Nephron (organoid): ENCODE measurements at regions not wholly inside any gene's neighbourhood (a gene's known extent, or its start where the extent isn't known, plus 50 kb on each side); places are given as distances from the start of the nearest gene placed in this dataset.
"Not testable (repeated sequence)": the region's sequence is repeated elsewhere in the genome, so short reads cannot be mapped to it uniquely, and the experiment has no call there.

Experiments used
- H3K27ac Mint-ChIP-seq, 3 experiments: 2 replicates each; pipeline ENCODE4 v1.8.0; 2020; ENCODE audit warnings: mixed read lengths in 3 of 3, mild to moderate bottlenecking in 2 of 3, moderate library complexity in 1 of 3
- H3K27me3 Mint-ChIP-seq: 2 replicates; pipeline ENCODE4 v1.8.0; 2021; ENCODE audit warnings: low read depth, mild to moderate bottlenecking, moderate library complexity, mixed read lengths
- H3K36me3 Mint-ChIP-seq: 2 replicates; pipeline ENCODE4 v1.8.0; 2020; ENCODE audit warnings: low read depth, mixed read lengths
- H3K4me1 Mint-ChIP-seq: 2 replicates; pipeline ENCODE4 v1.8.0; 2020; ENCODE audit warnings: mixed read lengths
- H3K4me3 Mint-ChIP-seq, 3 experiments: 2 replicates each; pipeline ENCODE4 v1.8.0; 2020; ENCODE audit warnings: mild to moderate bottlenecking in 3 of 3, mixed read lengths in 3 of 3, moderate library complexity in 2 of 3
- H3K9me3 Mint-ChIP-seq: 2 replicates; pipeline ENCODE4 v1.8.0; 2020; ENCODE audit warnings: mixed read lengths
- CTCF ChIP-seq, 3 experiments: fragments of 200-600 bp; sonication (generic); IDR thresholded peaks; one replicate each; pipeline ENCODE4 v1.5.0; 2021; ENCODE audit warnings: antibody characterized with exemption in 3 of 3; ENCODE audit not compliant: unreplicated experiment in 3 of 3

GRCh38 chr5:168135897-168136296 lies 155.5 kb upstream of the WWC1 start:
- no peaks in the 10 kb centered on the region for H3K9me3 Mint-ChIP-seq
- H3K36me3 Mint-ChIP-seq, result no peaks in the 10 kb centered on the region
- no peak for TF ChIP-seq CTCF (IDR thresholded peaks at IDR 0.05; ENCODE audit: unreplicated experiment in 3 of 3)
- H3K27me3 Mint-ChIP-seq, result peaks cover 6% of the 10 kb centered on the region
- H3K4me1 Mint-ChIP-seq, result no peaks in the 10 kb centered on the region
- H3K4me3 Mint-ChIP-seq, result no peak overlapping the region
- H3K27ac Mint-ChIP-seq, result no peak overlapping the region

- H3K4me1 Mint-ChIP-seq, result no peaks in the 10 kb centered on the region
- no peak overlapping the region for H3K4me3 Mint-ChIP-seq
- TF ChIP-seq CTCF (IDR thresholded peaks at IDR 0.05; ENCODE audit: unreplicated experiment in 3 of 3), result no peak
- H3K27me3 Mint-ChIP-seq, result peaks cover 6% of the 10 kb centered on the region
- H3K9me3 Mint-ChIP-seq, result no peaks in the 10 kb centered on the region
- H3K27ac Mint-ChIP-seq, result no peak overlapping the region
- no peaks in the 10 kb centered on the region for H3K36me3 Mint-ChIP-seq
Measured at GRCh38 chr5:168136340-168136739, 155.1 kb upstream of the WWC1 start.

GRCh38 chr5:168137265-168137664 lies 154.2 kb upstream of the WWC1 start:
- Mint-ChIP-seq H3K27ac (no peak overlapping the region), H3K4me1 (no peaks in the 10 kb centered on the region), H3K9me3 (no peaks in the 10 kb centered on the region), H3K27me3 (peaks cover 6% of the 10 kb centered on the region), H3K36me3 (no peaks in the 10 kb centered on the region), H3K4me3 (no peak overlapping the region)
- TF ChIP-seq CTCF (IDR thresholded peaks at IDR 0.05; ENCODE audit: unreplicated experiment in 3 of 3), result no peak

- no peak overlapping the region for H3K4me3 Mint-ChIP-seq
- H3K27me3 Mint-ChIP-seq, result peaks cover 6% of the 10 kb centered on the region
- H3K9me3 Mint-ChIP-seq, result peaks cover 3% of the 10 kb centered on the region
Measured at GRCh38 chr5:168140241-168140640, 151.2 kb upstream of the WWC1 start.

GRCh38 chr5:168142402-168142801 lies 149.0 kb upstream of the WWC1 start:
- TF ChIP-seq CTCF (IDR thresholded peaks at IDR 0.05; ENCODE audit: unreplicated experiment in 3 of 3), result no peak
- peaks cover 9% of the 10 kb centered on the region for H3K27me3 Mint-ChIP-seq
- H3K36me3 Mint-ChIP-seq, result no peaks in the 10 kb centered on the region
- no peak overlapping the region for H3K4me3 Mint-ChIP-seq
- H3K4me1 Mint-ChIP-seq, result peaks cover 4% of the 10 kb centered on the region
- peaks cover 6% of the 10 kb centered on the region for H3K9me3 Mint-ChIP-seq
- no peak overlapping the region for H3K27ac Mint-ChIP-seq

More at GRCh38 chr5:168140241-168140640, 151.2 kb upstream of the WWC1 start:
- Mint-ChIP-seq H3K4me1 (no peaks in the 10 kb centered on the region), H3K36me3 (no peaks in the 10 kb centered on the region), H3K27ac (no peak overlapping the region)
- no peak for TF ChIP-seq CTCF (IDR thresholded peaks at IDR 0.05; ENCODE audit: unreplicated experiment in 3 of 3)

- peak overlapping the region in 1 of 3 experiments; percentile 37 for H3K27ac Mint-ChIP-seq
- H3K27me3 Mint-ChIP-seq, H3K4me1 Mint-ChIP-seq, H3K4me3 Mint-ChIP-seq, H3K9me3 Mint-ChIP-seq, H3K36me3 Mint-ChIP-seq: not testable (repeated sequence)
Measured at GRCh38 chr5:168143521-168143920, 147.9 kb upstream of the WWC1 start.
